GM21619 (cell line): ENCODE measurements at regions not wholly inside any gene's neighbourhood (a gene's known extent, or its start where the extent isn't known, plus 50 kb on each side); places are given as distances from the start of the nearest gene placed in this dataset.

Experiments
- ATAC-seq: cut with Tn5 transposase; IDR thresholded peaks from one replicate; pipeline ENCODE4 v1.9.1; 2021; ENCODE audit not compliant: unreplicated experiment

DNA sequence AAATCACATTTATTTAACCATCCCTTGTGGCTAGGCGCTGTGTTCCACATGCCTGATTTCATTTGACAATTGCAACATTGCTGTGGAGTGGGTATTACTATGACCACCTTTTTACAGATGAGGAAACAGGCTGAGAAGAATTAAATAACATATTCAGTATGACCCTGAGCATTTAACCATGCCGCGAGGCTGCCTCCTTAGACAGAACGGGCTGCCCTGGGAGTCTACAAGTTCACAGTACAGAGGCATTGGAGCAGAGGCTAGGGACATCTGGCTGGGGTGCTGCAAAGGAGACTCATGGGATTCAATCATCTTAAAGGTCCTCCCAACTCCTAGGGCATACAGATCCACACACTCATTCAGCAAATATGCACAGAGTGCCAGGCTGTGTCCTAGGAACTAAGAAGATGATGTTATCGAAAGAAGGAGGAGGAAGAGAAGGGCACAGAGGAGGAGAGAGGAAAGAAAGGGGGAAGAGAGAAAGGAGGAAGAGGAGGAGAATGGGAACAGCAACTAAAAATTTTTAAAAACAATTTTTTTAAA is 164.7 kb upstream of the CCND2 start:
- ATAC-seq, result no peak

- ATAC-seq, result no peak
These were observed 165.5 kb upstream of the CCND2 start for GRCh38 chr12:4107911-4108697.

DNA sequence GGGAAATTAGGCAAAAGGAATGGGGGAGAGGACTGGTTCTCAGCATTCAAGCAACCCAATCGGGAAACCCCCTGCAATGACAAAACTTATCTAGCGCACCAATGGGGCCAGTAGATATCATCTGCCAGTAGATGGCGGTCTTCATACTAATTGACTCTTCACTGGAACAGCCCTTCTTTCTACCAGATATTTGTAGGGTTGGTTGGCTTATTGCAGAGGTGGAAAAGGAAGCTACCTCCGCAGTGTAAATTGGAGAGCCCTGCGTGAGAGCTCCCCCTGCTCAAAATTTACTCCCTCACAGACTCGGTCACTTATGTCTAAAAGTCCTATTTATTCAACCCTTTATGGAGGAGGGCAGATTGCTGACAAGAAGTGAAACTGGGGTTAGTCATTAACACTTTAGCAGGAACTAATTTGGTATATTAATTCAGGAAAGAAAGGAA is 166.1 kb upstream of the CCND2 start:
- peak; percentile 71 for ATAC-seq

DNA sequence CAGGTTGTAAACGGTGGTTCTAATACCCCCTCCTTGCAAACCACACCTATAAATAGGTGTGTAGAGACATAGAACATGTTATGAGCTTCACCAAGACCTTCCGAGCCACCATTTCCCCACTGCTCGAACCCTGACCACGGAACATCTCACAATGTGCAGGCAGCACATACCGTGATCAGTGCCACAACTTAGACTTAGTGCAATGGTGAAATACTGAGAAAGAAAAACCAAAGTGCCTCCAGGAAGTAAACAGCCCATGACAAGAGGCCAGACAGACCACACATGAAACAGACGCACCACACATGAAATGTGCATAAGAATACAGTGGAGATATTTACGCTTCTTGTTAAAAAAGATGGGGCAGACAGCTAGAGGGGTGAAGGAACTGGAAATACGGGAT is 166.9 kb upstream of the CCND2 start:
- ATAC-seq, result no peak

DNA sequence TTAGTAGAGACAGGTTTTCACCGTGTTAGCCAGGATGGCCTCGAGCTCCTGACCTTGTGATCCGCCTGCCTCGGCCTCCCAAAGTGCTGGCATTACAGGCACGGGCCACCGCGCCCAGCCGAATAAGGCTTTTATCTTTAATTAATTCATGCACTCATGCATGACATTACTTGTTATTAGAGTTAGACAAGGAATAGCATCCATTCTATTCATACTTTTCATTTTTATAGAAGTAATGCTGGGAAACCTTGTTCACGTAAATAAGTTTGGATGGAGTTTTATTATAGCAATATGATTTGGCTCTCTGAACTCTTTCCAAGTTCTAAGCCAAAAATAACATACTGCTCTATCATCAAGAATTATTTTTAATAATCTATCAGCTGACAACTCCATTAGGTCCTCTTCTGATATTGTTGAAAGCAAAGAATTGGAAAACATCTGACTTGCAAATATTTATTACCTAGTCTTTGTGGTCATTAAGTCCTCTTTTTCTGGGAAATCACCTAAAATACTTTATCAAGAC is 168.8 kb upstream of the CCND2 start:
- no peak for ATAC-seq

- ATAC-seq, result no peak
These were observed 174.3 kb upstream of the CCND2 start for GRCh38 chr12:4099276-4099675.

GRCh38 chr12:4091016-4091743 is 182.4 kb upstream of the CCND2 start:
- ATAC-seq, result no peak

- no peak for ATAC-seq
These were observed 183.6 kb upstream of the CCND2 start for GRCh38 chr12:4089956-4090355.

GRCh38 chr12:4089121-4089606 is 184.4 kb upstream of the CCND2 start:
- ATAC-seq, result no peak

- no peak for ATAC-seq
These were observed 185.1 kb upstream of the CCND2 start for GRCh38 chr12:4088451-4088850.

- ATAC-seq, result no peak
These were observed 187.1 kb upstream of the CCND2 start for GRCh38 chr12:4086481-4086880.

DNA sequence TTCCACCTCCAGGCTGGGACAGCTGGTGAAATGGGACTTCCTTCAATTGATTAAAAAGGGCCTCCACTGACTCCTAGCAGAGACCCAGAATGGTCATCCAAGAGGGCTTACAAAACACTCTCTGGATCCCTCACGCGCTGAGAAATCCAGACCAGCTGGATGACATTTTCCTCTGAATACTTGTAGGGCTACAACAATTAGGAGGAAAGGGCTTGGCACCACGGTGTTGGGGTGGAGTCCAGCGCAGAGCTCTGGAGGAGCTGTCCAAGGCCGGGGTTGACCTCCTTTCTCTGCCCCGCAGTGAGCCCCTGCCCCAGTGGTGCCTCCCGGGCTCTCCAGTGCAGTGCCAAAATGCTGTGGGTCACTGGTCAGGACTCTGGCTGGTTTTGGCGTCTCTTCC is 189.0 kb upstream of the CCND2 start:
- no peak for ATAC-seq

- ATAC-seq, result no peak
These were observed 190.7 kb upstream of the CCND2 start for GRCh38 chr12:4082809-4083403.

GRCh38 chr12:4080213-4080612 is 193.3 kb upstream of the CCND2 start:
- no peak for ATAC-seq

GRCh38 chr12:4074129-4074528 is 199.4 kb upstream of the CCND2 start:
- no peak for ATAC-seq

- ATAC-seq, result no peak
These were observed 196.4 kb upstream of the PARP11 start for GRCh38 chr12:4069670-4070010.

GRCh38 chr12:4068981-4069669 is 195.9 kb upstream of the PARP11 start:
- ATAC-seq, result no peak

DNA sequence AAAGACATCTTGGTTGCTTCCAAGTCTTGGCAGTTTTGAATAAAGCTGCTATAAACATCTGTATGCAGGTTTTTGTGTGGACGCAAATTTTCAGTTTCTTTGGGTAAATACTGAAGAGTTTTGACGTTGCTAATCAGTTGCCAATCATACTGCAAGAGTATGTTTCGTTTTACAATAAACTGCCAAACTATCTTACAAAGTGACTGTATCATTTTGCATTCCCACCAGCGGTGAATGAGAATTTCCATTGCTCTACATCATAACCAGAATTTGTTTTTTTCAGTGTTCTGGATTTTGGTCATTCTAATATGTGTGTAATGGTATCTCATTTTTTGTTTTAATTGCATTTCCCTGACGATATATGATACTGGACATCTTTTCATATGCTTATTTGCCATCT is 190.8 kb upstream of the PARP11 start:
- no peak for ATAC-seq

DNA sequence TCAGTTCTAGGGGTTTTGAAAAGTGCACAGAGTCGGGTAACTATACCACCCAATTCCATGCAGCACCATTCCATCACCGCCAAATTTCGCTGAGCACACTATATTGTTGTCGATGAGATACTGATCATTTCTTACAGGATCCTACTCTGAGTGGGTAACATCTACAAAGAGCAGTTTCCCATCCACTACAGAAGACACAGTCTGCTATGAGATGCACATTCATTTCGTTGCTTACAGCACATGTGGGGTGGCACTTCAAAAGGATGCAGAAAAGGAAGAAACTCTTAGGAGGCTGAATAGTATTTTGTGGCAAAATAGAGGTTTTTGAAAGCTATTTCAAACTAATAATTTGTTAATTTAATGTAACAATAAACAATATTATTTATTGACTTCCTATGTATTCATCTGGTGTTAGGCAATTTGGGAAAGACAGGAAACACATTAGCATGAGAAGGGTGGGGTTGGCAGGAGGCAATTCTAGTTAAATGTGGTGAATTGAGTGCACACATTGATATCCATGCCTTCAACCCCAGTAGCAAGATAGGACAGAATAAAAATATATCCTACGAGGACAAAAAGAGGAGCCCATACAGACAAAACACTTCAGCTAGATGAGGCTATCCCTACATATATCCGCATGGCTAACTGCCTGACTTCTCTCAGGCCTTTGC is 186.8 kb upstream of the PARP11 start:
- no peak for ATAC-seq
